PC-3 (cell line): ENCODE measurements at regions not wholly inside any gene's neighbourhood (a gene's known extent, or its start where the extent isn't known, plus 50 kb on each side); places are given as distances from the start of the nearest gene placed in this dataset.

ENCODE experiments used
- ATAC-seq: fragments of 200-7000 bp; cut with Tn5 transposase; 2 replicates; pipeline ENCODE4 v1.9.1; 2020; ENCODE audit warnings: mild to moderate bottlenecking, moderate library complexity
- BruUV-seq: library from RNA; stranded (reverse); fragments of 400-500 nt; replicated peaks from 2 replicates; lab custom pipeline; 2021; lab: Mats Ljungman, UMichigan
- CTCF ChIA-PET: fragments of 300-600 bp; sonication (Branson Sonifier 250); formaldehyde crosslinking; loops from one replicate; lab custom pipeline; 2022; ENCODE audit warnings: antibody characterized with exemption; lab: Charles Lee
- POLR2A ChIA-PET: fragments of 300-600 bp; sonication (Branson Sonifier 250); formaldehyde crosslinking; loops from one replicate; lab custom pipeline; 2022; ENCODE audit warnings: antibody characterized with exemption; ENCODE audit not compliant: unreplicated experiment; lab: Charles Lee
- DNase-seq: peaks from one replicate; pipeline ENCODE4 v3.0.0-alpha.2; 2015
- H2AFZ ChIP-seq: fragments of 300-600 bp; sonication (generic); 2 replicates; pipeline ENCODE4 v1.6.0; 2016; ENCODE audit warnings: antibody characterized with exemption, low read length
- H3F3A ChIP-seq: fragments of 300-600 bp; sonication (generic); one replicate; pipeline ENCODE4 v1.6.0; 2017; ENCODE audit warnings: antibody characterized with exemption, low read length, control low read depth, mild to moderate bottlenecking; ENCODE audit not compliant: unreplicated experiment
- H3K27ac ChIP-seq: fragments of 300-600 bp; sonication (generic); 2 replicates; pipeline ENCODE4 v1.5.1; 2016; ENCODE audit warnings: mild to moderate bottlenecking, low read length
- H3K27me3 ChIP-seq: fragments of 300-600 bp; sonication (generic); 2 replicates; pipeline ENCODE4 v1.6.1; 2016; ENCODE audit warnings: low read length, mixed read lengths
- H3K36me3 ChIP-seq: fragments of 300-600 bp; sonication (generic); 2 replicates; pipeline ENCODE4 v1.6.1; 2016; ENCODE audit warnings: low read depth, mixed run types, low read length, mixed read lengths
- H3K4me1 ChIP-seq: fragments of 300-600 bp; sonication (generic); 2 replicates; pipeline ENCODE4 v1.5.1; 2016; ENCODE audit warnings: low read length; ENCODE audit not compliant: insufficient read depth
- H3K4me2 ChIP-seq: fragments of 300-600 bp; sonication (generic); 2 replicates; pipeline ENCODE4 v1.6.0; 2016; ENCODE audit warnings: low read length
- H3K4me3 ChIP-seq: fragments of 300-600 bp; sonication (generic); 2 replicates; pipeline ENCODE4 v1.5.1; 2016; ENCODE audit warnings: mild to moderate bottlenecking, low read length, mixed read lengths
- H3K79me2 ChIP-seq: fragments of 300-600 bp; sonication (generic); 2 replicates; pipeline ENCODE4 v1.6.1; 2017; ENCODE audit warnings: low read length, mixed read lengths
- H3K9ac ChIP-seq: fragments of 300-600 bp; sonication (generic); 2 replicates; pipeline ENCODE4 v1.6.0; 2016; ENCODE audit warnings: mild to moderate bottlenecking, low read length
- H3K9me2 ChIP-seq: fragments of 300-600 bp; sonication (generic); replicated peaks from 2 replicates; pipeline ENCODE4 v1.6.1; 2016; ENCODE audit warnings: mixed run types, low read length, mixed read lengths
- H3K9me3 ChIP-seq: fragments of 300-600 bp; sonication (generic); 2 replicates; pipeline ENCODE4 v1.6.1; 2016; ENCODE audit warnings: low read length, mixed read lengths
- H4K20me1 ChIP-seq: fragments of 300-600 bp; sonication (generic); 2 replicates; pipeline ENCODE4 v1.6.1; 2016; ENCODE audit warnings: low read length, mixed read lengths
- EZH2 ChIP-seq: fragments of 300-600 bp; sonication (generic); IDR thresholded peaks from one replicate; pipeline ENCODE4 v1.6.1; 2017; ENCODE audit warnings: antibody characterized with exemption, mild to moderate bottlenecking, low read length; ENCODE audit not compliant: unreplicated experiment
- EZH2phosphoT487 ChIP-seq: fragments of 300-600 bp; sonication (generic); IDR thresholded peaks from 2 replicates; pipeline ENCODE4 v1.6.1; 2018; ENCODE audit warnings: mild to moderate bottlenecking, antibody characterized with exemption, low read length, borderline replicate concordance
- intact Hi-C: fragments of 100-400 bp; cut with micrococcal nuclease; formaldehyde crosslinking; loops from 2 replicates; pipeline ENCODE4 v1.9.0; 2023
- TF ChIP-seq, protein P1 (sequence below): fragments of 300-600 bp; sonication (generic); conservative IDR thresholded peaks from 2 replicates; pipeline ENCODE4 v1.5.1; 2017; ENCODE audit warnings: antibody characterized with exemption, low read depth, mild to moderate bottlenecking, low read length

DNA sequence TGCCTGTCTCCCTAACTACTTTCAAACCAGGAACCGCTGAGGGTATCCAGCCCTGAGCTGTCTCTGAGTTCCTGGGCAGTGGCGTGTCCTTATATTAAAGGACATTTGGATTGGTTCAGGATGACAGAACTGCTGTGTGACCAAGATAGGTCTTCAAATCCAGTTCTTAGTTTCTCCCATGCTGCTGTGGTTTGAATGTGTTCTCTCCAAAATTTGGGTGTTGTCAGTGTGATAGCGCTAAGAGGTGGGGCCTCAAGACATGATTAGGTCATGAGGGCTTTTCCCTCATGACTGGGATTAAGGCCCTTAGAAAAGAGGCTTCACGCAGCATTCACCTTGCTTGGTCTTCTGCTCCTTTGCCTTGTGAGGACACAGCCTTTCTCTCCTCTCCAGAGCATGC lies 376.5 kb upstream of the TPM1 start:
- ATAC-seq = no peak
- DNase-seq = no peak
- H3K9ac ChIP-seq = no peak overlapping the region
- no peaks in the 10 kb centered on the region for H3K79me2 ChIP-seq
- H2AFZ ChIP-seq = no peak overlapping the region
- no peaks in the 10 kb centered on the region for H3F3A ChIP-seq
- H3K4me2 ChIP-seq = no peak overlapping the region
- no peaks in the 10 kb centered on the region for H3K36me3 ChIP-seq
- ChIA-PET POLR2A (interaction anchor here (0.6 kb wide), 1 partner anchor 1187 kb away, joined by 3 read pairs; no protein-coding TSS in a partner anchor), CTCF (no interaction called here)
- no peaks in the 10 kb centered on the region for H3K4me1 ChIP-seq
- no TSS peak for BruUV-seq
- TF ChIP-seq, protein P1, sequence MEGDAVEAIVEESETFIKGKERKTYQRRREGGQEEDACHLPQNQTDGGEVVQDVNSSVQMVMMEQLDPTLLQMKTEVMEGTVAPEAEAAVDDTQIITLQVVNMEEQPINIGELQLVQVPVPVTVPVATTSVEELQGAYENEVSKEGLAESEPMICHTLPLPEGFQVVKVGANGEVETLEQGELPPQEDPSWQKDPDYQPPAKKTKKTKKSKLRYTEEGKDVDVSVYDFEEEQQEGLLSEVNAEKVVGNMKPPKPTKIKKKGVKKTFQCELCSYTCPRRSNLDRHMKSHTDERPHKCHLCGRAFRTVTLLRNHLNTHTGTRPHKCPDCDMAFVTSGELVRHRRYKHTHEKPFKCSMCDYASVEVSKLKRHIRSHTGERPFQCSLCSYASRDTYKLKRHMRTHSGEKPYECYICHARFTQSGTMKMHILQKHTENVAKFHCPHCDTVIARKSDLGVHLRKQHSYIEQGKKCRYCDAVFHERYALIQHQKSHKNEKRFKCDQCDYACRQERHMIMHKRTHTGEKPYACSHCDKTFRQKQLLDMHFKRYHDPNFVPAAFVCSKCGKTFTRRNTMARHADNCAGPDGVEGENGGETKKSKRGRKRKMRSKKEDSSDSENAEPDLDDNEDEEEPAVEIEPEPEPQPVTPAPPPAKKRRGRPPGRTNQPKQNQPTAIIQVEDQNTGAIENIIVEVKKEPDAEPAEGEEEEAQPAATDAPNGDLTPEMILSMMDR = no peak
- TF ChIP-seq EZH2 = no peak
- no peak overlapping the region for H3K4me3 ChIP-seq
- no peaks in the 10 kb centered on the region for H3K27me3 ChIP-seq
- H3K9me2 ChIP-seq = no peaks in the 10 kb centered on the region
- intact Hi-C loops = no loop called here
- no peak overlapping the region for H3K27ac ChIP-seq
- no peaks in the 10 kb centered on the region for H3K9me3 ChIP-seq
- H4K20me1 ChIP-seq = no peaks in the 10 kb centered on the region

DNA sequence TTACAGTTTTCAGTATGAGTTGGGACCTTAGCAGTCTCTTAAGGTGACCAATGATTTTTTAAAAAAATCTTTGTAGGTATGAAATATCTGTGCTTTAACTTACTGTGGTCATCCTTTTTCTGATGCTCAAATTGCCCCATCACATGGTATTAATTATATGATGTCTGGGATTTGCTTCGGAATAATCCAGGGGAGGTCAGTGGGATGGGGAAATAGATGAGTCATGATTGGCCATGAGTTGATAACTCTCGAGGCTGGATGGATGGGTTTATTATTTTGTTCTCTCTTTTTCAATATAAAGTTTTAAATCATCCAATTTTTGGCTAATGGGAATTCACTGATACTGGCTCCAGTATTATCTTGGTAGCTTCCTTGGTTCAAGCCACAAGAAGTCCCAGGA lies 370.3 kb upstream of the TPM1 start:
- Histone ChIP-seq H3K79me2 (no peaks in the 10 kb centered on the region), H3K4me3 (no peak overlapping the region), H3K9me2 (no peaks in the 10 kb centered on the region), H4K20me1 (no peaks in the 10 kb centered on the region), H3K27ac (no peak overlapping the region), H3K9me3 (no peaks in the 10 kb centered on the region), H3K27me3 (no peaks in the 10 kb centered on the region), H3K36me3 (no peaks in the 10 kb centered on the region), H3K4me1 (no peaks in the 10 kb centered on the region), H3K9ac (no peak overlapping the region), H2AFZ (no peak overlapping the region), H3F3A (no peaks in the 10 kb centered on the region), H3K4me2 (no peak overlapping the region)
- intact Hi-C loops = no loop called here
- CTCF ChIA-PET = no interaction called here
- BruUV-seq = no TSS peak
- ATAC-seq (no peak), DNase-seq (no peak)
- TF ChIP-seq EZH2phosphoT487 = no peak
- TF ChIP-seq, protein P1 = no peak
- TF ChIP-seq EZH2 = no peak
- POLR2A ChIA-PET = no interaction called here

DNA sequence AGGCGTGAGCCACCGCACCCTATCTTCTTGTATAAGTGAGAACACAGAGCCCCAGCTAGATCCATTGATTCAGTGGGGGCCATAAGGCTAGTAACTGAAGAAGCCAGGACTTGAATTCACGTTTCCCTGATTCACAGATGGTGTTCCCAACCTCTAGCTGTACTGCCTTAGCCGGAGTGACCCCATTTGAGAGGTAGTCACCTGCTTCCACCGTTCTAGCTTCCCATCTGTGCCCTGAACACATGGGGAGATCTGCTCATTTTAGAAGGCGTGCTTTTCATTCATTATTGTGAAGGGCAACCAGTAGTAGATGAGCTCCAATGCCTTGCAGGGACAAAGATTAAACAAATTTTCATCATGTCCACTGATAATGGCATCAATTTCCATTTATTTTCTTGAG lies 365.7 kb upstream of the TPM1 start:
- CTCF ChIA-PET = no interaction called here
- POLR2A ChIA-PET = no interaction called here
- Histone ChIP-seq H3K27ac (no peak overlapping the region), H3K9me3 (no peaks in the 10 kb centered on the region), H3K9me2 (no peaks in the 10 kb centered on the region), H4K20me1 (no peaks in the 10 kb centered on the region), H3K79me2 (no peaks in the 10 kb centered on the region), H3F3A (no peaks in the 10 kb centered on the region), H2AFZ (no peak overlapping the region), H3K4me1 (no peaks in the 10 kb centered on the region), H3K4me2 (no peak overlapping the region), H3K36me3 (no peaks in the 10 kb centered on the region), H3K4me3 (no peak overlapping the region), H3K27me3 (no peaks in the 10 kb centered on the region), H3K9ac (no peak overlapping the region)
- no peak for DNase-seq
- BruUV-seq = no TSS peak
- TF ChIP-seq EZH2 = no peak
- TF ChIP-seq, protein P1 = no peak
- TF ChIP-seq EZH2phosphoT487 = no peak
- intact Hi-C loops = no loop called here
- ATAC-seq = no peak
